ENCODE measurements at regions not wholly inside any gene's neighbourhood (a gene's known extent, or its start where the extent isn't known, plus 50 kb on each side); places are given as distances from the start of the nearest gene placed in this dataset.

DNA sequence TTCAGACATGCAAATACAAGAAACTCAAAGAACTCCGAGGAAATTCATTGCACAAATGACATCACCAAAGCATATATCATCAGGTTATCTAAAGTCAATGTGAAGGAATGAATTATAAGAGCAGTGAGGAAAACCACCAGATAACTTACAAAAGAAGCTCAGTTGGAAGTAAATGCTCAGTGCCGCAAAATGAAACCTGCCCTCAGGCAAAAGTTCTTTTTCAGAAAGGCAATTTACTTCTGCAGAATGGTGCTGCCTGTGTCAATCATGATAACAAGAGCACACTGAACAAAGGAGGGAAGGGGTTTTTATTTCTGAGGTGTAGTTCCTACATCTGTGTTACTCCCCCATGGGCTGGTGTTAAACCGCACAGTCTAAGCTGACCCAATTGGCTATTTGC, 550.6 kb upstream of the SEMA3D start:
- H3K27ac Mint-ChIP-seq, result no peak overlapping the region
- no peak for DNase-seq (ENCODE audit: low spot score in 2 of 2)

DNA sequence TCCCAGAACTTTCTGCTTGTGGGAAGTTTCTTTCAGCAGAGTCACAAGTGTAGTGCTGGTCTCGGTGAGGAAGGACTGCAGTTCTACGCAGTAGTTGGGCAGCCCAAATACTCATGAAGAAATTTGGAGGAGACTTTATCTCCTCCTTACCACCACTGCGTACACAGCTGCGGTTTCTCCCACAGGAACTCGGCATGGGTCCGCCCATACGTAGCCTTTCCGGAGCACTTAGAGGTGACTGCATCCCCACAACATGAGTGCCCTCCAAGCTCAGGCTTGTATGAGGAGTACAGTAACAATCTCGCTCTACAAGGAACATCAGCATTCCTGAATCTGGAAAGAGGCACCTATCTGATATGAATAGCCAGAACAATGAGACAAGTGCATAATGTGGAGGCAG, 549.2 kb upstream of the SEMA3D start:
- Mint-ChIP-seq H3K27ac (no peak overlapping the region), H3K4me3 (no peak overlapping the region), H3K27me3 (no peaks in the 10 kb centered on the region), H3K9me3 (peaks cover 7% of the 10 kb centered on the region), H3K36me3 (no peaks in the 10 kb centered on the region), H3K4me1 (no peaks in the 10 kb centered on the region)
- no peak for ATAC-seq (ENCODE audit: low read depth)
- no peak for DNase-seq (ENCODE audit: low spot score in 2 of 2)

More for the DNA sequence above, 550.6 kb upstream of the SEMA3D start:
- Mint-ChIP-seq H3K4me3 (no peak overlapping the region), H3K9me3 (peaks cover 6% of the 10 kb centered on the region), H3K27me3 (no peaks in the 10 kb centered on the region), H3K4me1 (no peaks in the 10 kb centered on the region), H3K36me3 (no peaks in the 10 kb centered on the region)
- no peak for ATAC-seq (ENCODE audit: low read depth)

DNA sequence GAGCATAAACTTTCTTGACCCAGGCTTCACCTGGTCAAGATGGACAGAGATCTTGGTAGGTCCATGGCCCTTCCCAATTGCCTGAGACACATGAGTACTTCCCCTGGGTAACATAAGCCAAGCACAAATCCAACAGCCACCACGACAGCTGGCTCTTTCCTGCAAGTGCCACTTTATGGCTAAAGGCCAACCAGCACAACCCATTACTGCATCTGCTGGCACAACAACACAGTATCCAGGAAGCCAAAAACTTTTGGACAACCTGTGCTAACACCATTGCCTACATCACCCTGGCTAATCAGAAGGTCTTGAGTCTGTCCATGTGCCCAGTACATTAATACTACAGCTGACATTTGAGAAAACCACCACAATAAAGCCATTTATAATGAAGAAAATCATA, 548.0 kb upstream of the SEMA3D start:
- ATAC-seq (ENCODE audit: low read depth) (no peak), DNase-seq (ENCODE audit: low spot score in 2 of 2) (no peak)
- no peaks in the 10 kb centered on the region for H3K27me3 Mint-ChIP-seq
- H3K4me3 Mint-ChIP-seq, result no peak overlapping the region
- H3K27ac Mint-ChIP-seq, result no peak overlapping the region
- no peaks in the 10 kb centered on the region for H3K4me1 Mint-ChIP-seq
- no peaks in the 10 kb centered on the region for H3K36me3 Mint-ChIP-seq
- peaks cover 7% of the 10 kb centered on the region for H3K9me3 Mint-ChIP-seq

DNA sequence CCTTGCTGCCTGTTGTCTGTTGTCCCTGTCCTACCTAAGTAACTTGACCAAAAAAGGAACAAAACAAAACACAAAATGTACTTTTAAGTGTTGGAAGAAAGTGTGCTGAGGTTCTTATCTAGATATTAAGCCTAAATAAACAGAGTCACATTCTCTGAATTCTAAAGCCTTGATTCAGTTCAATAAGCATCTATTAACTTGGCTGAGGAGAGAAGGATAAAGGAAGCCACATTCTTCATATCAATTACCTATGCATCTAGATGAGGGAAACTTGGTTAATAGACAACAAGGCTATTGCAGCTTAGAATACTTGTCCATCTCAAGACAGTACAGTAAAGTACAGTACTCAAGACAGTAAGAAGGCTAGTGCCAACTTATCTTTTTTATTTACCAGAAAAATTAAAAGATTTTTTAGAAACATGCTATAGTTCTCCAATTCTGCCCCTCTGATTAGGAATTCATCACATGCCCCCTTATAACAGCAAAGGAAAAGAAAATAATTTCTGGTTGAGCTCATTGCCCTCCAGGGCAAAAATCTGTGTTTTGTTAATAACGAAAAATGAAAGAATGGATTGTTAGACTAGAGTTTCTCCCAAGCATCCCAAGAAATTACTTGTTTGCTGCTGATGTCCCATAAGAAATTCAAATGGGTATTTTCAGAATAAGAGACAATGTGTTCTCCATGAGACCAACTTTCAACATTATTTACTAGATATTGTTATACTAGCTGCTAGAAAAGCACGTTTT, 546.5 kb upstream of the SEMA3D start:
- Mint-ChIP-seq H3K4me3 (no peak overlapping the region), H3K27ac (no peak overlapping the region), H3K36me3 (no peaks in the 10 kb centered on the region), H3K9me3 (peaks cover 10% of the 10 kb centered on the region), H3K27me3 (no peaks in the 10 kb centered on the region), H3K4me1 (no peaks in the 10 kb centered on the region)
- no peak for ATAC-seq (ENCODE audit: low read depth)
- no peak for DNase-seq (ENCODE audit: low spot score in 2 of 2)

DNA sequence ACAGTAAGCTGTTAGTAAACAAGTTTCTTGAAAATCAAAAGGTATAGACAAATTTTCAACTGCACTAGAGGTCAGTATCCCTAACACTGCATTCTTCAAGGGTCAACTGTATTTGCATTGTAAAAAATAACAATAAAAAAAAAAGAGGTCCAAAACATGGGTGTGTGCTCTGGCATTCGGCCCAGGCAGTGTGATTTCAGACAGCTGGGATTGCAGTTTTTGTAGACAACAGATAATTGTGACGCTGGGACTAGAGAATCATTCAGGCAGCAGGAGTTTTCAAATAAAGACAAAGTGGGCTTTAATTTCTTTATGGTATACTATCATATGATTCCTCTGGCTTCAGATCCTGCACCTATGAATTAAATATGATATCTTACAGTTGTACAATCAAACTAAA, 543.2 kb upstream of the SEMA3D start:
- Mint-ChIP-seq H3K4me1 (no peaks in the 10 kb centered on the region), H3K9me3 (peaks cover 5% of the 10 kb centered on the region), H3K36me3 (no peaks in the 10 kb centered on the region), H3K27ac (no peak overlapping the region), H3K4me3 (no peak overlapping the region), H3K27me3 (no peaks in the 10 kb centered on the region)
- no peak for ATAC-seq (ENCODE audit: low read depth)
- DNase-seq (ENCODE audit: low spot score in 2 of 2), result no peak

DNA sequence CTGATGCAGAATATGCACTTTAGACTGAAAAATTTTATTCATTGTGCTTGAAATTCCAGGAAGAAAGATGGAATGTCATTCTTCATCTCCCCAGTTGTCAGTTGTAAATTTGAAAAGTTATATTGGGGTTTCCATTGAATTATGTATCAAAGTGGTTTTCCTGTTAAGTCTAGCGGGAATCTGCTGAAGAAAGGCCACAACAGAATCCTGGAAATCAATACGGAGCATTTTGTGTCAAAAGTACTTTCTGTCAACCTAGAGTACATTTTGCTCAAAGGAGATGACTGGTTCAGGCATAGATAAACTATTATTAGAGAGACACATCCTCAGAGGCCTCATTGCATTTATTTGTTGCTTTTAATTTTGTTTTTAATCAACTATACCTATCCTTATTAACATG, 538.2 kb upstream of the SEMA3D start:
- H3K27ac Mint-ChIP-seq, result no peak overlapping the region
- ATAC-seq (ENCODE audit: low read depth) (no peak), DNase-seq (ENCODE audit: low spot score in 2 of 2) (no peak)
- no peaks in the 10 kb centered on the region for H3K4me1 Mint-ChIP-seq
- H3K9me3 Mint-ChIP-seq, result peaks cover 3% of the 10 kb centered on the region
- H3K4me3 Mint-ChIP-seq, result no peak overlapping the region
- H3K27me3 Mint-ChIP-seq, result no peaks in the 10 kb centered on the region
- H3K36me3 Mint-ChIP-seq, result no peaks in the 10 kb centered on the region

DNA sequence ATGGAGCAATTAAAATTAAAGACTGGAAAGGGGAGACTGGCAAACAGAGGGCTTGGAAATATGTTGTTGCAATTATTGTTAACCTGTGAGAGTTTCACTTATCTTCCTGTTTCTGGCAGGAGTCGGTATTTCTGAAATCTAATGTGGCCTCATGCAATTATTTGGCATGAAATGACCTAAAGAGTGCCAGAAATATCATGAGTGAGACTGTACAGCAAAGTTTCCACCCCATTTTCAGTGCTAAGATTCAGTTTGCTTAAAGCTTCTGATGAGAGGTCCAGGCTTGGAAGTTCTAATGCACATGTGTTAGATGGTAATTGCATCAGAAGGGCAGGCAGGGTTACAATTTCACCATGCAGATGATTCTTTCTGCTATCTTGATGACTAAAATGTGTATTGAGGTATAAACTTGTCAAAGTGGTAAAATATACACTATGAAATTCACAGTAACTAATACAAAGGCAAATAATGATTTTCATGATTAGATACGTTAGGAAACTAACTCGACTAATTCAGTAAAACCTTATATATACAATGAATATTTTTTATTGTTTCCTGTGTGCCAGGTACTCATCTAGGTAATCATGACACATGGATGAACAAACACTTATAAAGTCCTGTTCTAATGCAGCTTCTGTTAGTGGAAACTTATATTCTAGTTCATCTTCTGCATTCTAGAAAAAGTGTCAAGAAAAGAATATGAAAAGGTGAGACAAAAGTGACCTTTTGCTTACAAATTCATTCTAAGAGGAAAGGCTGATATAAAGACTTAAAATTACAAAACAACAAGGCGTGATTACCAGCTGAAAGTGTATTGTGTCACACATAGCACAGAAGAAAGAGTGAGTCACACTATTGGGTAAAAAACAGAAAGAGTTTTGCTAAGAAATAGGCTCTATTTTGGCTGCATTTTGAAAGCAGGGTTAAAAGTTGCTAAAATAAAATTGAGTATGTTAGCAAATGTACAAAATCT, 533.4 kb upstream of the SEMA3D start:
- no peaks in the 10 kb centered on the region for H3K9me3 Mint-ChIP-seq

DNA sequence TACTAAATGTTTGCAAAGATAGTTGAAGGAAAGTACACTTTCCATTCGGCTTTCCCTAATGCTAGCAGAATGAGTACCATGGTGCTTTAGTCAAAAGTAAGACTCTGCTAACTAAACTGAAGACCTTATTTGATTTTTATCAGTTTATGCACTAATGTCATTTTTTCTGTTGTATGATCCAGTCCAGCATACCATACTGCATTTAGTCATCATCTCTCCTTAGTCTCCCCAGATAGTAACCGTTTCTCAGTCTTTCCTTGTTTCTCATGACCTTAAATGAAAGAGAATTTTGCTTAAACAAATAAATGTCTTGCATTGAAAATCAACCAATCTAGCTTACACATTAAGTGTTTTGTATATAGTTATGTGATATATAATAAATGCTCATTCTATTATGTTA, 529.5 kb upstream of the SEMA3D start:
- H3K27ac Mint-ChIP-seq, result no peak overlapping the region
- no peak for DNase-seq (ENCODE audit: low spot score in 2 of 2)
- no peaks in the 10 kb centered on the region for H3K9me3 Mint-ChIP-seq
- no peaks in the 10 kb centered on the region for H3K27me3 Mint-ChIP-seq
- no peaks in the 10 kb centered on the region for H3K36me3 Mint-ChIP-seq
- no peaks in the 10 kb centered on the region for H3K4me1 Mint-ChIP-seq
- no peak overlapping the region for H3K4me3 Mint-ChIP-seq
- no peak for ATAC-seq (ENCODE audit: low read depth)

More for the DNA sequence above, 533.4 kb upstream of the SEMA3D start:
- no peak for DNase-seq (ENCODE audit: low spot score in 2 of 2)
- no peaks in the 10 kb centered on the region for H3K4me1 Mint-ChIP-seq
- no peak overlapping the region for H3K27ac Mint-ChIP-seq
- H3K4me3 Mint-ChIP-seq, result no peak overlapping the region
- H3K36me3 Mint-ChIP-seq, result no peaks in the 10 kb centered on the region
- ATAC-seq (ENCODE audit: low read depth), result no peak
- H3K27me3 Mint-ChIP-seq, result no peaks in the 10 kb centered on the region

DNA sequence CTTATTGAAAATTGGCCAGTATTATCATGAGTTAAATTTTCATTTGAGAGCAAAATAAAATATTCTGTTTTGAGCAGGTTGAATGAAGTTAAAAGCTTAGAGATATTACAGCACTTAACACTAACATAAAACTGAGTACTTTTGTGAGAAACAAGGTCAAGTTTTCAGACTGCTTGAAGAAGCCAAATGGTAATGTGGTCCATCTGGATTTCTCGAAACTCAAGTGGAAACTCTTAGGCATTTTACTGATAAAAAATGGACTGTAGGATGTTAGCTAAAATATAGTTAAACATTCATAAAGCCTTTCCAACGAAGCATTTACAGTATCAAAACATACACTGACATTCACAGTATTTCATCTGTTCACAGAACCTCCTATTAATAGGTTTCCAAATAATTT, 528.1 kb upstream of the SEMA3D start:
- no peak overlapping the region for H3K4me3 Mint-ChIP-seq
- DNase-seq (ENCODE audit: low spot score in 2 of 2) (no peak), ATAC-seq (ENCODE audit: low read depth) (no peak)
- no peaks in the 10 kb centered on the region for H3K27me3 Mint-ChIP-seq
- H3K27ac Mint-ChIP-seq, result no peak overlapping the region
- no peaks in the 10 kb centered on the region for H3K4me1 Mint-ChIP-seq
- H3K36me3 Mint-ChIP-seq, result no peaks in the 10 kb centered on the region
- H3K9me3 Mint-ChIP-seq, result no peaks in the 10 kb centered on the region

DNA sequence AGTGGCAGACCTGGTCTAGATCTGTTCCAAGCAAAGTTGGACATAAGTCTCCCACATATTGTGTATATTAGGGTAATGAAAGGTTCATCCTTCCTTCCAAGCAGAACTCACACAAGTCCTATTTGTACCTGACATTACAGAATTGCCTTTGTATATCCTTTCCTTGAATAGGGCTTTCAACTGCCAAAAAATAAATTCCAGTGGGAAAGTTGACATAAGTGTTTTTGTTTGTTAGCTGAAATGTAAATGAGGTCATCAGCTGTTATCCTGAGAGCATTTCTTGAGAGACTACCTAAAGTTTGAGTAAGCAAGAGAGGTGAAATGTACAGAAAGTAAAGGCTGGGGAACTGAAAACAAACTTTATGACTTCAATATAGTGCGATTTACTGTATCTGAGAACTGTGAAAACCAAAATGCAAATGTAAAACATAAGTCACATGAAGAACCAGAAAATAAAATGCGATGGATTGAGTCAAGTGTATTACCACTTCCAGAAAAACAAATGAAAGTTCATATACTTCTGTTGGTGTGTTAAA, 527.3 kb upstream of the SEMA3D start:
- DNase-seq (ENCODE audit: low spot score in 2 of 2) (no peak), ATAC-seq (ENCODE audit: low read depth) (no peak)
- Mint-ChIP-seq H3K4me1 (no peaks in the 10 kb centered on the region), H3K4me3 (no peak overlapping the region), H3K27me3 (no peaks in the 10 kb centered on the region), H3K27ac (no peak overlapping the region), H3K9me3 (no peaks in the 10 kb centered on the region), H3K36me3 (no peaks in the 10 kb centered on the region)

DNA sequence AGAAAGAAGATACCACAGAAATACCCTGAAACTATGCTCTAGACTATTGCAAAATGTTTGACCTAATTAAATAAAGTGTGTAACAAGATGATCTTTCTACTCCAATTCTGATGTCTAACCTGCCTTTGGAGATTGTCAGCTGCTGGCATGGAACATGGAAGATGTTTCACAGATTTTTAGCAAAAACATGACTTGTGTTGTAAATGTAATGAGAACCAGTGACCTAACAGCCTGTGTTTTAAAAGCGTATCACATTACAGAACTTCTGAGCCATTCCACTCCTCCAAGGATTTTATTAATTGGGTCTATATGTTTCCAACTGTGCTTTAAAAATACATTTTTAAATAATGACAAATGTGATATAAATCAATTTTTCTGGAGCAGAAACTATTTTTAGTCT, 526.3 kb upstream of the SEMA3D start:
- DNase-seq (ENCODE audit: low spot score in 2 of 2) (no peak), ATAC-seq (ENCODE audit: low read depth) (no peak)
- H3K4me3 Mint-ChIP-seq, result no peak overlapping the region
- H3K27ac Mint-ChIP-seq, result no peak overlapping the region
- H3K9me3 Mint-ChIP-seq, result no peaks in the 10 kb centered on the region
- no peaks in the 10 kb centered on the region for H3K27me3 Mint-ChIP-seq
- H3K4me1 Mint-ChIP-seq, result no peaks in the 10 kb centered on the region
- no peaks in the 10 kb centered on the region for H3K36me3 Mint-ChIP-seq

DNA sequence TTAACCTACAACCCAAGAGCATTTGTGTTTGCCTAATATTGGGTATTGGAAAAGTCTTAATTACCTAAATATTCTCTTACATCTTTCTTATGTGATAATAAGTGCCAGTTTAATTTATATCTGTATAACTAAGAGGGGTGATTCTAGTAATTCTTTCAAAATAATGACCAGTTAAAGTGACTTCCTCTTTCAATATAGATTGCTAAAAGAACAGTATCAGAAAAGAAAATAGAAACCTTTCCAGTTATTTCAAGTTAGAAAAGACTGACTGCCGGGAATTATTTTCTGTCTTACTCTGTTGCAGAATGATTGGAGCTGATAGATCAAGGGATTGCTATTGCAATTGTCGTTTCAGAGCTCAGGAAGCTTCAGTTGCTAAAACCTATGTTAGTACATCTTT, 525.0 kb upstream of the SEMA3D start:
- no peaks in the 10 kb centered on the region for H3K4me1 Mint-ChIP-seq
- H3K27me3 Mint-ChIP-seq, result no peaks in the 10 kb centered on the region
- DNase-seq (ENCODE audit: low spot score in 2 of 2), result no peak
- no peaks in the 10 kb centered on the region for H3K36me3 Mint-ChIP-seq
- H3K27ac Mint-ChIP-seq, result no peak overlapping the region
- no peak for ATAC-seq (ENCODE audit: low read depth)
- H3K9me3 Mint-ChIP-seq, result no peaks in the 10 kb centered on the region
- no peak overlapping the region for H3K4me3 Mint-ChIP-seq

DNA sequence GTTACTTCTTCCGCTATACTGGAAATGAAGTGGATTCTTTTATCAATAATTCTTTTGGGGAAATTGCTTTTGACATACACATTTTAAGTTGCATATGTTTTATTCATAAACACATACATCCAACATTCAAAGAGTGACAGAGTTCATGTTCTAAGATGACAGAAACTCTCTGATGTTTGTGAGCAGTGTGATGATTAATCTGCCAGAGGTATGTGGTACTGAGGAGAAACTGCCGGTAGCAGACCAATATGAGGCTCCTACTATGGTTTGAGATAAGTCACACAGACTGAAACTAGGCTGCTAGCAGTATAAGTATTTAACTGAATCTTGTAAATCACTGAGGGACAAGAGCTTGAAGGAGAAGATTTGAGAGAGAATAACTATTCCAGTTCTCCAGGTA, 524.1 kb upstream of the SEMA3D start:
- Mint-ChIP-seq H3K4me3 (no peak overlapping the region), H3K27me3 (no peaks in the 10 kb centered on the region), H3K4me1 (no peaks in the 10 kb centered on the region), H3K36me3 (no peaks in the 10 kb centered on the region), H3K27ac (no peak overlapping the region), H3K9me3 (no peaks in the 10 kb centered on the region)
- DNase-seq (ENCODE audit: low spot score in 2 of 2), result no peak
- ATAC-seq (ENCODE audit: low read depth), result no peak

DNA sequence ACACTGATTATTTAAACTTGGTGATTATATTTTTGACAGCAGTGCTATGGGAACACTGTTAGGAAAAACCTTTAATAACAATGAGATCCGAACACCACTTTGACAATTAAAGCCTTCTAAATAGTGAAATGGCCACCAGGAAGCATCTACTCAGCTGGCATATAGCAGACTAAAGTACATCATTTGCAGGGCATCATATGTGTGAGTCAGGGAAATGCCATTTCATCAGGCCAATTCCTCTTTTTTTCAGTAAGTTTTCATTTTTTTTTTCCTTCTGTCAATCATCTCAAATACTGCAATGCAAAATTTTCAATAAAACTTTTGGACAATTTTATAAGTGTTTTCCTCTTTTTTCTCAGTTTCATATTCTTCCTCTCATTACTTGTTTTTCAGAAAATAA, 521.4 kb upstream of the SEMA3D start:
- ATAC-seq (ENCODE audit: low read depth), result no peak

More for the DNA sequence above, 521.4 kb upstream of the SEMA3D start:
- Mint-ChIP-seq H3K9me3 (no peaks in the 10 kb centered on the region), H3K27ac (no peak overlapping the region), H3K4me1 (no peaks in the 10 kb centered on the region), H3K4me3 (no peak overlapping the region), H3K36me3 (no peaks in the 10 kb centered on the region), H3K27me3 (no peaks in the 10 kb centered on the region)
- DNase-seq (ENCODE audit: low spot score in 2 of 2), result no peak

Measured in memory B cell (primary cell).